GM21423 (cell line): ENCODE measurements at regions not wholly inside any gene's neighbourhood (a gene's known extent, or its start where the extent isn't known, plus 50 kb on each side); places are given as distances from the start of the nearest gene placed in this dataset.
A peak's percentile ranks its signal among the peaks of the same experiment; 100 is the strongest.

Experiments used
- ATAC-seq: cut with Tn5 transposase; IDR thresholded peaks from one replicate; pipeline ENCODE4 v1.9.1; 2021; ENCODE audit warnings: mild to moderate bottlenecking, moderate library complexity; ENCODE audit not compliant: unreplicated experiment

DNA sequence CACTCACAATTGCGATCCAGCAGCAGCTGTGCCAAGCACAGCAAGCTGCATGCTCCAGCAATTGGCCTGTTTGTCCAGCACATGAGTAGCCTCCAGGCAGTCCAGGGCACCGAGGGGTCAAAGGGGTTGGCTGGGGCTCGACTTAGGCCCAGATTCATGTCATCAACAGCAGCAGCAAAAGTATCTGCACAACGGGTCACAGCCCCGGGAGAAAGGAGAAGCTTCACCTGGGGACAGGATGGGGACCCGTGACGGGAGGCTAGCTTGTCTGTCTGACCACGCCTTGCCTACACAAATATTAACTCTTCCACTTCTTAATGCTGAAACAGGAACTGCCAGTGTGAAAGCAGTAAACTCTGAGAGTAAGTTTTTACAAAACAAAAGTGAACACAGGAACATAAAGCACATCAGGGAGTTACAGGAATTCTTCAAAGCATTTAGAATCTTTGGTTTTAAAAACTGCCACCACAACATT lies 191.2 kb downstream of the PIK3R1 start:
- peak; percentile 91 for ATAC-seq

DNA sequence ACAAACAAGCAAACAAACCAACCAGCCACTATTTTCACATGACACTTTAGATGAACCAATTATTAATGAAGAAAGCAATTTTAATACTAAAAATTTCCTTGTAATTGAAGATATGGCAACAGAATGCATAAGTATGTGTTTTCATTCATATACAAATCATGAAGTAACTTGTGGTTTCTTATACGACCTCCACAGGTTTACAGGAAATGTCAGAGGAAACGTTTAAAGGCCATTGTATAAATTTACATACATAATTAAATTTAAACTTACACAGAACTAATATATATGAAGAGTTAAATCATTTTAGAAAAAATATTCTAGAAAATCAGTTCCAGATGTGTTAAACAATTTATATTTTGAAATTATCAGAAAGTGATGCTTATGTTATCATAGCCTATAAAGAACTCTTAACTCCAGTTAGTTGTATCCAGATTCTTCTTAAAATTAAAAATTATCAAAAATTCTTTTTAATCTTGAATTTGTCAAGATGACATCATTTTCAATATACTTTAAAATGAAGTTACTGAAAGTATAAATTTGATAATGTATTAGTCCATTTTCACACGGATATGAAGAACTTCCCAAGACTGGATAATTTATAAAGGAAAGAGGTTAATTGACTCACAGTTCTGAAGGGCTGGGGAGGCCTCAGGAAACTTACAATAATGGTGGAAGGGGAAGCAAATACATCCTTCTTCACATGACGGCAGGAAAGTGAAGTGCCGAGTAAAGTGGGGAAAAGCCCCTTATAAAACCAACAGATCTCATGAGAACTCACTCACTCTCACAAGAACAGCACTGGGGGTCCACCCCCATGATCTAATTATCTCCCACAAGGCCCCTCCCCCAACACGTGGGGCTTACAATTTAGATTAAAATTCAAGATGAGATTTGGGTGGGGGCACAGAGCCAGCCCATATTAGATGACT lies 192.0 kb downstream of the PIK3R1 start:
- ATAC-seq: no peak

DNA sequence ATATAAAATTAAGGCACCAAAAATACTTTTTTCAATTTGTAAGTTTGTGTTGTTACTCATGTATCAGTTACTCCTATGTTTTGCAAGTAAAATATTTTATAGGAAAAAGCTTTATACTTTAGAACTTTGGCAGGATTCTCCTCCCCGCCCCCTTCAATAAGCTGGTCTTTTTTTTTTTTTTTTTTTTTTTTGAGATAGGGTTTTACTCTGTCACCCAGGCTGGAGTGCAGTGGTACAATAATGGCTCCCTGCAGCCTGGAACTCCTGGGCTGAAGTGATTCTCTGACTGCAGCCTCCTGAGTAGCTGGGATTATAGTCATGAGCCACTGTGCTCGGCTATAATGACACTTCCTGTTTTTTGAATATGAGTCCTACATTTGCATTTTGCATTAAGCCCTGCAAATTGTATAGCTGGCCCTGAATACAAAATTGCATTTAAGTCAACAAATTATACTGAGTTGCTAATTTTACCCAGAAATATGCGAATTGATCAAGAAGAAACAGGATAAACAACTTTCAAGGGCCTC lies 192.9 kb downstream of the PIK3R1 start:
- ATAC-seq: no peak

DNA sequence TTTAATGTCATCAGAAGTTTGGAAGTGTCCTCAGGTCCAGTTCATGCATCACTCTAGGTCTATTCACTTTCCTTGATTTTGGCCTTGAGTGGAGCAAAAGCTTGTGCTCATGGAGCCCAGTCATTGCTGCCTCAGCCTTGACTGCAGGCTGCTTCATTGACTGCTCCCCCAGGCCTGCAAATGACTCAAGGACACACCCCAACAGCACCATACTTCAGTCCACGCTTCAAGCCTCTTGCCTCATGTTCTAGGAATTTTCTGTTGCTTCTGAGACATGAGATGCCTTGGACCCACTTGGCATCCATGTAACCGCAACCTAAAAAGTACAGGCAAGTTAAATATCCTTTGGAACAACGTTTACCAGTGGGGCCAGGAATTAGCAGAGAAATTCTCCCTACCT lies 193.7 kb downstream of the PIK3R1 start:
- no peak for ATAC-seq

DNA sequence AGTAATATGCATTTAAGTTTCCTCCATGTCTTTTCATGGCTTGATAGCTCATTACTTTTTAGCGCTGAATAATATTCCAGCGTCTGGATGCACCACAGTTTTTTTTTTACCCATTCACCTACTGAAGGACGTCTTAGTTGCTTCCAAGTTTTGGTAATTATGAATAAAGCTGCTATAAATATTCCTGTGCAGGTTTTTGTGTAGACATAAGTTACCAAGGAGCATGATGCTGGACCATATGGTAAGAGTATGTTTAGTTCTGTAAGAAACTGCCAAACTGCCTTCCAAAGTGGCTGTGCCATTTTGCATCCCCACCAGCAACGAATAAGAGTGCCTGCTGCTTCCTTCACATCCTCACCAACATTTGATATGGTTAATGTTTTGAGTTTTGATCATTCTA lies 195.6 kb downstream of the PIK3R1 start:
- no peak for ATAC-seq

DNA sequence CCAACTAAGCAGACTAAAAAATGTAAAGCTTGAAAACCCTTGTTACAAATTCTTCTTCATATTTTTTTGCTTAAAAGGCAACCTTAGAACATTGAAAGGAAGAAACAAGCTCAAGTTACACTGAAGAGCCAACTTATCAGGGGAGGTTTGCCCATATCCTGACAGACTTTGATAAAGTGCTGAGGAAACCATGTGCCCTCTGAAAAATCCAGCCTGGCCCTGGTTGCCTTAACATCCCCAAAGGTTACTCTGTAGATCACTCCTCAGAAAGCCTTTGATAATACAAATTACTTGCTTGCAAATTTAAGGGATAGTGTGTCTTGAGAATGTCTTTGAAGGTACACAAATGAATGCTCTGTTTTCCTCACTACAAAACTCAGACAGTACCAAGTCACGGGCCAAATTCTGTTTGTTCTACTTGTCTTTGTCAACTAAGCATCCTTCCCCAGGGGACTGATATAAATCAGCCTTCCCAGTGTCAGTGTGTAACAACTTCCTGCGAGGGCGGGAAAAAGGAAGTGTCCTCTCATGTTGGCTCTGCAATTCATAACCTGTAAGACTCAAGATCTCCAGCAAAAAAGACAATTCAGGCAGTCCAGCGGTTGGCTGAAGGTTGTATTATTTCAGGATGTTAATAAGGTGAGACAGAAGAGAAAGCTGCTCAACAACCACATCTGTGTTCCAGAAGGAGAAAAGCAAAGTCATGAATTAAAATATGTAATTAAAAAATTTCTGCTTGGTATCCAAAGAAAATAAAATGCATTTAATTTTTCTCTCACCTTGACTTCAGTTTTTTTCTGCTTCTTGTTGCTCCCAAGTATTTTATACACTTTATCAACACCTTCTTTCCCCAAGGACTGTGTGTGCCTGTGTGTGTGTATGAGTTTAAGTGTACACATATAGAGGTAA lies 199.9 kb downstream of the PIK3R1 start:
- ATAC-seq: no peak

DNA sequence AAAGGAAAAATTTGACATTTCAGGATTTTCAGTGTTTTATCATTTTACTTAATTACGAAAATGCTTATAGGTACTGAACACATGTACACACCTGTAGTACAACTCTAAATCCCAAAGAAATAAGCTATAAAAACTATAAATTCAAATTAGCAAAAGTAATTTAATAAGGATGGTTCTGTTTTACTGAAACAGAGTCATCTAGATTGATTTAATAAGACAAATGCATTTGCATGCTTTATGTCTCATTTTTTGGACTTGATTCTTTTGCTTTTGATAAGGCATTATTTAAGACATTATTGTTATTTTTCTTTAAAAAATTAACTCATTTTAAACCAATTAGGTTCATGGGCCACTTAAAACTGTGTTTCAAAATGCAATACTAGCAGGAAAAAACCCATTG lies 201.2 kb downstream of the PIK3R1 start:
- ATAC-seq: no peak

DNA sequence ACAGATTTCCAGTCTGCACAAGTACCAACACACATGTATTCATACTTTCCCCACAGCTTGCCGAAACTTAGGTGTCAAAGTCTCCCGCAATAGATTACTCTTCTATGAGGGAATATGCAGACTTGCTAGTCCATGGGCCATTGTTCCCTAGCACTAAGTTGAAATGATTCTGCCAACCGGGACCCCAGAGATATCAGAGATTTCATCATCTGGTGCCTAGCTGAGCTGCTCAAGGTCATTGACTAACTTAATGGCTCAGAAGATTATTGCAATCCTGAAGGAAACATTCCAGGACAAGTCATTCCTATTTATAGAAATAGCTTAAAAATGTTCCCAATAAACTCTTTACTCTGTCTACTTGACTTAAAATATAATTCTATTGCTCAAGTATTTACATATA lies 202.6 kb downstream of the PIK3R1 start:
- ATAC-seq: no peak

DNA sequence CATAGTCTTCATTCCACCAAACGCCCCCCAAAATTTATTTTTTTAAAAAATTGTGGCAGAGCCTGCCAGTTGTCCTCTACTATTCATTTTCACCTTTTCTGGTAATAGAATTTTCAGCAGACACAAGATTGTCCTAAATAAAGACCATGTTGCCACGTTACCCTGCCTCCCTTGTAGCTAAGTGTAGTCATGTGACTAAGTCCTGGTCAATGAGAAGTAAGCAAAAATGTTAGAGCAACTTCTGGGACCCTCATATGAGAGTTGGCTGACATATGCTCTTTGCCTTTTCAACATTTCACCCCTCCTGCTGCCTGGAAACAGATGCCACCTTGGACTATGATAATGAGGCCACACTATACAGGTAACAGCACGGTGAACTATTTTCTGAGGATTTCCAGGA lies 203.1 kb downstream of the PIK3R1 start:
- no peak for ATAC-seq

DNA sequence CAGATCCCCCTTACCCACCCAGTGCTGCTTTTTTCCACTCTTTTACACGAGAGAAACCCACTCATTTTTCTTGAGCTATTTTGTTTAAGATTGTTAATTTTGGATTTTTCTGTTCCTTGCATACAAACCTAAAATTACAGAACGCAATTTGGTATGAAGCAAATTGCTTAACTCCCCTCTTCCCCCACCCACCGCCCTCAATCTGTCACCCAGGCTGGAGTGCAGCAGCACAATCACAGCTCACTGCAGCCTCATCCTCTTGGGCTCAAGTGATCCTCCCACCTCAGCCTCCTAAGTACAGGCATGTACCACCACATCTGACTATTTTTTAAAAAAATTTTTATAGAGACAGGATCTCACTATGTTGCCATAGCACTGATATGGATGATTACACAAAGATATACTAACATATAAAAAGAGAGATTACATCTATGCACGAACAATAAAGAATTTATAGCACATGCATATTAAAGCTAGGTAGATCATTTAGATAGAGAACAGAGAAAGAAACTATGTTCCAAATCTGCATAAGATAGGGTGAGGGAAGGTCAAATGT lies 203.6 kb downstream of the PIK3R1 start:
- ATAC-seq: no peak

DNA sequence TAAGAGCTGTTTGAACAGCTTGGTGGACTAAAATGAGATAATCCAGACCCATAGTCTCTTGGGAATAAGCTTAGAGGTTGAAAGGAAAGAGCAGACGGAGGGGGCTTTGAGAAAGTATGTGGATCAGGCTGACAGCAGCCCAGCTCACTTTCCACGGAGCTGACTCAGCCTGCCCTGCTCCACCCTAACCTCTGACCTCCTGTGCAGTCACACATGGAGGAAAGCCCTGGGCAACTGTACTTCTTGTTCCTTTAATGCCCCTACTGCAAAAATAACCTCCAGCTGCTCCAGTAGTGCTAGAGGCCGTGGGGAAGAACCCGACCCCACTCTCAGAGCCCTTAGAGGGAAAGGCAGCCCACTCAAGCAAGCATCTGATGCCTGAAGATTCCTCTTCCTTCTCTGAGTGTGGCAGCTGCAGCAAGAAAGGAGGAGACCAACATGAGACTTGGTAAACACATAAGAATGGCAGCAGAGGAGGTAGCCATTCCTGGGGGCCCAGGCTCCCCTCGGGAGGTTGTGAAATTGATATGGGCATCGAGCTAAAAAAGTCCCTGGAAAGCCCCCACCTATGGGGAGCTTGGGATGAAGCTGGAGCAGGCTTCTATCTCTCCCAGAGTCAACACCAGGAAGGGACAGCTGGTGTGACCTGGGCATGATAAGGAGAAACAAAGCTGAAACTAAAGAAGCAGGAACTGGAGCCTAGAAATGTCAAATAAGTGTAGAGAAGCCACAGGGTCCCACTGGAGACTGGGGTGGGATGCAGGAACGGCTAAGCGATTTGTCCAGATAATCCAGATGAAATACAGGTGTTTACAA lies 204.3 kb downstream of the PIK3R1 start:
- no peak for ATAC-seq

DNA sequence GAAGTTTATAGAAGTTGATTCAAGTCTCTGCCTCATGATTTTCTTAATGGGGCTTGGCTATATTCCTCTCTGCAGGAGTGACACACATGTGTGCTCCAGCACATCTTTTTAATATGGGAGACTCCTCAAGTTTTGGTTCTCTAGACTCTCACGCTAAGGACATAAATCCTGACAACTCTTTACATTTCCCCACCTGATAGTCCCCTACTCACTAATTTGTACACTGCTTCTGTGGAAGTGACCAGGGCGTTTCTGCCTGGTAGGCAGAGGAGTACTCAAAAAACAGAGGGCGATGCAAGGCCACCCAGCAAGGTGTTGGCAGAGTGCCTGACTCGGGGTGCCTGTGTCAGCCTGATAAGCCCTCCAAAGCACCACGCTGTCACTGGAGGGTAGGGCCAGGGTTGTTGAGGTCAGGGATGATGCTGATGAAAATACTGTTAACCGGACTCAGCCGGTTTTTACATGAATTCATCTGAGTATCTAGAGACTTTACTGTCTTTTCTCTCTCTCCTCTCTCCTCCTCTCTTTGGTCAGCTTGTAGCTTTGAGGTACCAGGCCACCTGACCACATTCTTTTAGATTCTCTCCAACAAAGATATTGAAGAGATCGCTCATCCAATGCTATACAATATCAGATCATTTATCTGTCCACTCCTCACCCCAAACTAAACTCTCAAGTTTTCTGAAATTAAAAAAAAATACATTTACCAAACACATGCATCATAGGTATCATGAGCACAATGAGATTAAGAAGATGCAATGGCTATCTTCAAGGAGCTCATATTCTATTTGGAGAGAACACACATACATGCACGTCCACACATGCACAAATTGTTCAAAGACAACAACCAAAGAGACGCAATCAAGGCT lies 205.2 kb downstream of the PIK3R1 start:
- ATAC-seq: no peak

DNA sequence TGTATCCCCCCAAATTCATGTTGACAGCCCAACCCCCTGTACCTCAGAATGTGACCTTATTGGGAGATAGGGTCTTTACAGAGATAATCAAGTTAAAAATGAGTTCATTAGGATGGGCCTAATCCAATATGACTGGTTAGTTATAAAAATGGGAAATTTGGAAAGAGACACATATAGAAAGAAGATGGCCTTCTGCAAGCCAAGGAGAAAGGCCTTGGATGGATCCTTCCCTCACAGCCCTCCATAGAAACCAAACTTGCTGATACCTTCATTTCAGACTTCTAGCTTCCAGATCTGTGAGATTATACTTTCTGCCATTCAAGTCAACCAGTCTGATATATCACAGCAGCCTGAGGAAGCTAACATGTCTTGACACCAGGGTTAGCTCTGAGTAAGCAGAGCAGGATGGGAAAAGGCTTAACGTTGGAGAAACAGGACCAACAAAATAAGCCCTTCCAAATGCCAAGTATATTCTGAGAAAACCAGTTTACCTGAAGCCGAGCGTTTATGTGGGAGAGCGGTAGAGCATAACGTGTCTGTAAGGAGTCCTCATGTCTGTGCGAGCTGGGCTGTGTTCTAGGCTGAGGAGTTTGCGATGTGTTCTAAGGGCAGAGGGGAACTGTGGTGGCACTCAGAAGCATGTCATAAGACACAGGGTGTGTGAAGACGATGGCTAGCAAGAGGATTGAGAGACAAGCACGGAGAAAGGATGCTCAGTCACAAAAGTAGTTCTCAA lies 206.1 kb downstream of the PIK3R1 start:
- ATAC-seq: no peak

DNA sequence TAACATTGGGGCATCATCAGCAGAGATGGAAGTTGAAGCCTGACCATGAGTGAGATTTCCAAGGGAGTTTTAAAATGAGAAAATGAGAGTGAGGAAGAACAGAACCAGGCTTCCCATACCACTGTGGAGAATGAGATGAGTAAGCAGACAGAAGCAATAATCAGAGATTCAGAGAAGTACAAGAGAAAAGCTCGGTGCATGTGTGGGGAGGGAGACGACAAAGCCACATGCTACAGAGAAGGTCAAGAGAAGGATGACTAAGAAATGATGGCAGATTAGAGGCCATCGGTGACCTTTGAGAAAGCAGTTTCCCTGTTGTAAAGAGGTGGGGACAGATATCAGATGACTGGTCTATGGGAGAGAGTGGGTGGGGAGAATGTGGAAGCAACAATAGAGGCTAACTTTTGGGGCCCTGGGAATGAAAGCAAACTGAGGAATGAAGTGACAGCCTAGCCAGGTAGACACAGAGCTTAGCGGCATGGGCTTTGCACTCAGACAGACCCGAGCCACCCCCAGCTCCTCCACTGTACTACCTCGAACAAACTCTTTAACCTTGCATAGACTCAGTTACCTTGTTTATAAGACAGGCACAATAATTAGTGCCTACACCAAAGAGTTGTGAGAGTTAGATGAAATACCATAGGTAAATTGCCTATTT lies 207.7 kb downstream of the PIK3R1 start:
- ATAC-seq: no peak

DNA sequence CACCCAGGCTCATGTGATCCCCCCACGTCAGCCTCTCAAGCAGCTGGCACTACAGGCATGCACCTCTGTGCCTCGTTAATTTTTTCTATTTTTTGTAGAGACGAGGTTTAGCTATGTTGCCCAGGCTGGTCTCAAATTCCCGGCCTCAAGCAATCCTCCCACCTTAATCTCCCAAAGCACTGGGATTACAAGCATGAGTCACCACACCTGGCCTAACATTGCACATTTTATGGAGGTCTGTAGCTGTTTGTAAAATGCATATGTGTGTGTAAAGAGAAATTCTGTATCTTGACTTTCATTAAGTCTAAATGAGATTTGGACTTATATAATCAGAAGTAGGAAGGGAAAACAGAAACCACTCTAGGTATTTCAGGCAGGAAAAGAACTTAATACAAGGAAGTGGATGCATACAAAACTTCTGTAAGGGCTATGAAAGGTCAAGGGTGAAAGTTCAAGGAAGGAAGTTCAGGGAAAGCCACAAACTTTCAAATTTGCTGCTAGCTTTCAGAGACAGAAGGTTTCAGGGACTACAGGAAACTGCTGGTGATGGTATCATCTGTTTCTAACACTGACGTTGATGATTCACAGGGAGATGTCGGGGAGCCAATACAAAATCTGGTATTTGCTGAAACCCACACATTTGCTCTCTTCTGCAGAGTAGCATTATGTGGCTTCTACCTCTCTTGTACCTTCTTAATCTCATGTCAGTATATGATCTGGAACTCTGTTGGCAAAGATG lies 209.4 kb downstream of the PIK3R1 start:
- ATAC-seq: peak; percentile 85

DNA sequence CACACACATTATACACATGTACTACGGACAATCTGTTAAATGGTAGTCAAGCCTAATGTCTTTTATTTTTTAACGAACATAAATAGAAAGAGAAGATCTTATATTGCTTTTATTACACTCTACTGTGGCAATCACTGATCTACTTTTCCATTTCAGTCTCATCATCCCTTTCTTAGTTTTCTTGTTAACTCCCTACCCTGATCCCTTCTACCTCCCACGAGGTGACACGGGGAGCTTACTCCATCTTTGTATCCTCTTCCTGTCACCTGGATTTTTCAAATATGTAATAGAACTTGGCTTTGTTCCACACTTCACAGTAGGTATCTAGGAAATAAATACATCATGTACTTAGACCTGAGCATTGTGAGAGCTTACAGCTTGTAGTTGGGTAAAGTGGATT lies 211.0 kb downstream of the PIK3R1 start:
- ATAC-seq: no peak

DNA sequence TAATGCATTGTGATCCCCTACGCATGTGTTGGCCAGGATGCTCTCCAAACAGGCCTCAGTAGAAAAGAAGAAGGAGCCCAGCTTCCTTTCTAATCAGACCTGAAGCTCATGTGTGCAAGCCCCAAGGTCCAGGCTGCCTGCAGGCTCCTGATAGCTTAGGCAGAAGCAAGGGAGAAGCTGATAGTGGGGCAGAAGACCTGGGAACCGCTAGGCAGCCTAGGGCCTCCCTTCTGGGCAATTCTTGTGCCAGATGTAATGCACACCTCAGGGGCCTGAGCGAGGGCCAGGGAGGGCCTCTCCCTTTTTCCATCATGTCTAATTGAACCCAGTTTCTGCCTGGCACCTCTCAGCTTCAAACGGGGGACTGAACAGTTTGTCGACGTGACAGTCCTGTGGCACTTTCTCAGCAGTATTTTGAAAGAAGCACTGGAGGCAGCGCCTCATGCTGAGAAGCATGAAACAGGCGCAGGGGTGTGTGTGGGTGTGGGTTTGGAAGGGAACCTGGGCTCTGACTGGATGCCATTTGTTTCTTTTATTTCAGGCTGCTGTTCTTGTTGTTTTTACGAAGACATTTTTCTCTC lies 212.8 kb downstream of the PIK3R1 start:
- ATAC-seq: no peak
